ENCODE measurements at regions not wholly inside any gene's neighbourhood (a gene's known extent, or its start where the extent isn't known, plus 50 kb on each side); places are given as distances from the start of the nearest gene placed in this dataset.
"Not testable (repeated sequence)": the region's sequence is repeated elsewhere in the genome, so short reads cannot be mapped to it uniquely, and the experiment has no call there.

DNA sequence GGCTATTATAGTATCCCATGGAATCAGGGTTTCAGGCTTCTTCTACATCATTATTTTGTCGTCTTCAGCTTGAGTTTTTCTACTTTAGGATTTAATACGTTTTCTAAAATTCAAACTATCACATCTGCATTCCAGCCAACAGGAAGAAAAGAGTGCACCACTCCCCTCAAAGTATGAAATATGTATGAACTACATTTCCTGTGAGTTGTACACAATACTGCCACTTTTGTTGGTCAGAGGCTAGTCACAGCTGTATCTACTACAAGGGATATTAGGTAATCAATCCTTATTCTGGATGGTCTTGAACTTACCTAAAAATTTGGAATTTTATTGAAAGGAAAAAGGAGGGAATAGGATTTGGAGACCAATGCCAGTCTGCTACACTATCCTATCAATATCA, 235.6 kb upstream of the TBX18 start:
- POLR2A ChIA-PET: no interaction called here
- 100% methylated on average over 1 of the region's 2 CpGs for WGBS (ENCODE audit: insufficient coverage)
- CTCF ChIA-PET: no interaction called here

DNA sequence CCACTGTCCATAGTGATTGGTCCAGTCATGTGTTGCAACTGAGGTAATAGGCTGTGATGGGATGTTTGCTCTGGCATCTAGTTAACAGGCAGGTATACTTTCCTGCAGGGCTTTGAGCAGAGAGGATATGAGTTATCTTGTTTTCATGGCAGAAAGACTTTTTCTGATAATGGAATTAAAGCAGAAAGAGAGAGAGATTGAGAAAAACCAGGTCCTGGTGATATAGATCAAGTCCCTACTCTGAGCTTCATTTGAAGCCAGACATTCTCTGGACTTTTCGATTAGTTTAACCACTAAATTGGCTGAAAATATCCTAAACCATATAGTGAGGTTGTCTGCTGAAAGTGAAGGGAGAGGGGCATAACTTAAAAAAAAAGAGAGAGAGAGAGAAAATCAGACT, 233.8 kb upstream of the TBX18 start:
- no peak overlapping the region for H3K27ac ChIP-seq (ENCODE audit: insufficient read depth in 1 of 2, low read depth in 1 of 2, low read length in 2 of 2, poor library complexity in 1 of 2, severe bottlenecking in 2 of 2)
- CTCF ChIA-PET: no interaction called here
- no peaks in the 10 kb centered on the region for H3K27me3 ChIP-seq (replicated peaks in 2 of 5; ENCODE audit: control insufficient read depth in 4 of 5, insufficient read depth in 5 of 5, low read length in 4 of 5)
- H3K9me3 ChIP-seq (ENCODE audit: control extremely low read depth in 1 of 5, control insufficient read depth in 4 of 5, insufficient read depth in 2 of 5, low read depth in 1 of 5, low read length in 4 of 5): no peaks in the 10 kb centered on the region
- H3K4me3 ChIP-seq (ENCODE audit: control insufficient read depth in 1 of 7, extremely low read depth in 1 of 7, insufficient read depth in 4 of 7, low read depth in 2 of 7, low read length in 6 of 7): no peak overlapping the region
- no peaks in the 10 kb centered on the region for H3K36me3 ChIP-seq (ENCODE audit: control insufficient read depth in 4 of 4, insufficient read depth in 4 of 4, low read length in 3 of 4)
- no peaks in the 10 kb centered on the region for H3K4me1 ChIP-seq (ENCODE audit: control extremely low read depth in 1 of 4, control insufficient read depth in 4 of 4, insufficient read depth in 4 of 4, low read length in 3 of 4)
- WGBS (ENCODE audit: insufficient coverage): no CpG with 5 or more reads among the region's 1 CpG
- POLR2A ChIA-PET: no interaction called here
- DNase-seq: no peak

More for the DNA sequence above, 235.6 kb upstream of the TBX18 start:
- Histone ChIP-seq H3K4me1 (ENCODE audit: control extremely low read depth in 1 of 4, control insufficient read depth in 4 of 4, insufficient read depth in 4 of 4, low read length in 3 of 4) (no peaks in the 10 kb centered on the region), H3K36me3 (ENCODE audit: control insufficient read depth in 4 of 4, insufficient read depth in 4 of 4, low read length in 3 of 4) (no peaks in the 10 kb centered on the region), H3K9me3 (ENCODE audit: control extremely low read depth in 1 of 5, control insufficient read depth in 4 of 5, insufficient read depth in 2 of 5, low read depth in 1 of 5, low read length in 4 of 5) (no peaks in the 10 kb centered on the region), H3K4me3 (ENCODE audit: control insufficient read depth in 1 of 7, extremely low read depth in 1 of 7, insufficient read depth in 4 of 7, low read depth in 2 of 7, low read length in 6 of 7) (no peak overlapping the region), H3K27ac (ENCODE audit: insufficient read depth in 1 of 2, low read depth in 1 of 2, low read length in 2 of 2, poor library complexity in 1 of 2, severe bottlenecking in 2 of 2) (no peak overlapping the region), H3K27me3 (replicated peaks in 2 of 5; ENCODE audit: control insufficient read depth in 4 of 5, insufficient read depth in 5 of 5, low read length in 4 of 5) (no peaks in the 10 kb centered on the region)
- no peak for DNase-seq

DNA sequence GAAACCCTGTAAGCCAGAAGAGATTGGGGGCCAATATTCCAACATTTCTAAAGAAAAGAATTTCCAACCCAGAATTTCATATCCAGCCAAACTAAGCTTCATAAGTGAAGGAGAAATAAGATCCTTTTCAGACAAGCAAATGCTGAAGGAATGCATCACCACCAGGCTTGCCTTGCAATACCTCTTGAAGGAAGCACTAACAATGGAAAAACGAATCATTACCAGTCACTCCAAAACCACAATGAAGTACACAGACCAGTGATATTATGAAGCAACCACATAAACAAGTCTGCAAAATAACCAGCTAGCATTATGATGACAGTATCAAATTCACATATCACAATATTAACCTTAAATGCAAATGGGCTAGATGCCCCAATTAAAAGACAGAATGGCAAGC, 224.4 kb upstream of the TBX18 start:
- DNase-seq; H3K27me3 ChIP-seq (replicated peaks in 2 of 5; ENCODE audit: control insufficient read depth in 4 of 5, insufficient read depth in 5 of 5, low read length in 4 of 5); CTCF ChIA-PET; POLR2A ChIA-PET; H3K9me3 ChIP-seq (ENCODE audit: control extremely low read depth in 1 of 5, control insufficient read depth in 4 of 5, insufficient read depth in 2 of 5, low read depth in 1 of 5, low read length in 4 of 5); H3K4me3 ChIP-seq (ENCODE audit: control insufficient read depth in 1 of 7, extremely low read depth in 1 of 7, insufficient read depth in 4 of 7, low read depth in 2 of 7, low read length in 6 of 7); H3K4me1 ChIP-seq (ENCODE audit: control extremely low read depth in 1 of 4, control insufficient read depth in 4 of 4, insufficient read depth in 4 of 4, low read length in 3 of 4); H3K27ac ChIP-seq (ENCODE audit: insufficient read depth in 1 of 2, low read depth in 1 of 2, low read length in 2 of 2, poor library complexity in 1 of 2, severe bottlenecking in 2 of 2); H3K36me3 ChIP-seq (ENCODE audit: control insufficient read depth in 4 of 4, insufficient read depth in 4 of 4, low read length in 3 of 4): not testable (repeated sequence)
- WGBS (ENCODE audit: insufficient coverage): 80% methylated on average over 1 of the region's 1 CpG

GRCh38 chr6:84985490-84985889, 221.1 kb upstream of the TBX18 start:
- CTCF ChIA-PET: not testable (repeated sequence)

GRCh38 chr6:84979541-84979940, 215.1 kb upstream of the TBX18 start:
- H3K4me1 ChIP-seq (ENCODE audit: control extremely low read depth in 1 of 4, control insufficient read depth in 4 of 4, insufficient read depth in 4 of 4, low read length in 3 of 4): no peaks in the 10 kb centered on the region
- no peaks in the 10 kb centered on the region for H3K27me3 ChIP-seq (replicated peaks in 2 of 5; ENCODE audit: control insufficient read depth in 4 of 5, insufficient read depth in 5 of 5, low read length in 4 of 5)
- no peaks in the 10 kb centered on the region for H3K9me3 ChIP-seq (ENCODE audit: control extremely low read depth in 1 of 5, control insufficient read depth in 4 of 5, insufficient read depth in 2 of 5, low read depth in 1 of 5, low read length in 4 of 5)
- ChIA-PET POLR2A (no interaction called here), CTCF (no interaction called here)
- no peak overlapping the region for H3K4me3 ChIP-seq (ENCODE audit: control insufficient read depth in 1 of 7, extremely low read depth in 1 of 7, insufficient read depth in 4 of 7, low read depth in 2 of 7, low read length in 6 of 7)
- no peaks in the 10 kb centered on the region for H3K36me3 ChIP-seq (ENCODE audit: control insufficient read depth in 4 of 4, insufficient read depth in 4 of 4, low read length in 3 of 4)
- DNase-seq: no peak
- H3K27ac ChIP-seq (ENCODE audit: insufficient read depth in 1 of 2, low read depth in 1 of 2, low read length in 2 of 2, poor library complexity in 1 of 2, severe bottlenecking in 2 of 2): no peak overlapping the region
- no CpG with 5 or more reads among the region's 1 CpG for WGBS (ENCODE audit: insufficient coverage)

More at GRCh38 chr6:84985490-84985889, 221.1 kb upstream of the TBX18 start:
- POLR2A ChIA-PET; H3K4me1 ChIP-seq (ENCODE audit: control extremely low read depth in 1 of 4, control insufficient read depth in 4 of 4, insufficient read depth in 4 of 4, low read length in 3 of 4); H3K27ac ChIP-seq (ENCODE audit: insufficient read depth in 1 of 2, low read depth in 1 of 2, low read length in 2 of 2, poor library complexity in 1 of 2, severe bottlenecking in 2 of 2); H3K4me3 ChIP-seq (ENCODE audit: control insufficient read depth in 1 of 7, extremely low read depth in 1 of 7, insufficient read depth in 4 of 7, low read depth in 2 of 7, low read length in 6 of 7); DNase-seq; H3K9me3 ChIP-seq (ENCODE audit: control extremely low read depth in 1 of 5, control insufficient read depth in 4 of 5, insufficient read depth in 2 of 5, low read depth in 1 of 5, low read length in 4 of 5); H3K27me3 ChIP-seq (replicated peaks in 2 of 5; ENCODE audit: control insufficient read depth in 4 of 5, insufficient read depth in 5 of 5, low read length in 4 of 5); H3K36me3 ChIP-seq (ENCODE audit: control insufficient read depth in 4 of 4, insufficient read depth in 4 of 4, low read length in 3 of 4): not testable (repeated sequence)
- no CpG with 5 or more reads among the region's 3 CpGs for WGBS (ENCODE audit: insufficient coverage)

- Histone ChIP-seq H3K36me3 (ENCODE audit: control insufficient read depth in 4 of 4, insufficient read depth in 4 of 4, low read length in 3 of 4) (no peaks in the 10 kb centered on the region), H3K27ac (ENCODE audit: insufficient read depth in 1 of 2, low read depth in 1 of 2, low read length in 2 of 2, poor library complexity in 1 of 2, severe bottlenecking in 2 of 2) (no peak overlapping the region), H3K4me1 (ENCODE audit: control extremely low read depth in 1 of 4, control insufficient read depth in 4 of 4, insufficient read depth in 4 of 4, low read length in 3 of 4) (no peaks in the 10 kb centered on the region), H3K4me3 (ENCODE audit: control insufficient read depth in 1 of 7, extremely low read depth in 1 of 7, insufficient read depth in 4 of 7, low read depth in 2 of 7, low read length in 6 of 7) (no peak overlapping the region), H3K9me3 (ENCODE audit: control extremely low read depth in 1 of 5, control insufficient read depth in 4 of 5, insufficient read depth in 2 of 5, low read depth in 1 of 5, low read length in 4 of 5) (no peaks in the 10 kb centered on the region), H3K27me3 (replicated peaks in 2 of 5; ENCODE audit: control insufficient read depth in 4 of 5, insufficient read depth in 5 of 5, low read length in 4 of 5) (no peaks in the 10 kb centered on the region)
- WGBS (ENCODE audit: insufficient coverage): 80% methylated on average over 1 of the region's 1 CpG
- POLR2A ChIA-PET: no interaction called here
- CTCF ChIA-PET: no interaction called here
- no peak for DNase-seq
Measured at GRCh38 chr6:84977363-84977705, 212.9 kb upstream of the TBX18 start.

DNA sequence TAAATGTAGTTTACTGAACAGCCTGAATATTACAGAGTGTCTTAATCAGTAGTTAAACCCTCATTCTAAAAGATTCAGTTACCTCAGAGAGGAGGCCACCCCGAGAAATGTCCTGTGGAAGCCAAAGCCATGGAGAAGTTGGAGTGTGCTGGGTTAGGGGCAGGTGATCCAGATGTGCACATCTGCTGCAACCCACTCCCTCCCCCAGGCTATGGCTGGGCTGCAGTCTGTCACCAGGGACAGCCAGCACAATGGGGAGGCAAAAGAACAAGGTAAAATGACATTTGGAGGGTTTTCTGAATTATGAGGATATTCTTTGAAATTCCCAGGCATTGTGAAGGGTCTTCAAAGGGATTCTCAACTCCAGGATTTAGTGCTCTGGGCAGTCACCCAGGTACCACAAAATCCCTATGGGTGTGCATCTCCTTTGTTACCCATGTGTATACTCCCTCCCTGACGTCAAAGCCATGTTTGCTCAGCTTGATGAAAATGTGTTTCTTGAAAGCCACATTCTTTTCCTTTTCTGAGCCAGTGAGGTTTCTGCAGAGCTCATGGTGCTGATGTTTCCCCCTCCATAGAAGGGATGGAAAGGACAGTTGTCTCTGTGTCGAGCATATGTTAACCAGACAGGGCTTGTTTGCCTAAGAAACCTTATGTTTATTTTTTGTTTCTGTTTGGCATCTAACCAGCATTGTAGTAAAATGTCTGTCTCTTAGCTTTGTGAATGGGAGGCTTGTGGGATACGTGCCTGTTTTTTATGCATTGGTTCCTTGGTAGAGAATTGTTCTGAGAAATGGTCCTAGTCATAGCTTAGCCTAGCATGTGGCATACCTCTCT, 212.3 kb upstream of the TBX18 start:
- no peak overlapping the region for H3K27ac ChIP-seq (ENCODE audit: insufficient read depth in 1 of 2, low read depth in 1 of 2, low read length in 2 of 2, poor library complexity in 1 of 2, severe bottlenecking in 2 of 2)
- POLR2A ChIA-PET: no interaction called here
- 83% methylated on average over 2 of the region's 4 CpGs for WGBS (ENCODE audit: insufficient coverage)

More for the DNA sequence above, 212.3 kb upstream of the TBX18 start:
- Histone ChIP-seq H3K36me3 (ENCODE audit: control insufficient read depth in 4 of 4, insufficient read depth in 4 of 4, low read length in 3 of 4) (no peaks in the 10 kb centered on the region), H3K27me3 (replicated peaks in 2 of 5; ENCODE audit: control insufficient read depth in 4 of 5, insufficient read depth in 5 of 5, low read length in 4 of 5) (no peaks in the 10 kb centered on the region), H3K4me1 (ENCODE audit: control extremely low read depth in 1 of 4, control insufficient read depth in 4 of 4, insufficient read depth in 4 of 4, low read length in 3 of 4) (no peaks in the 10 kb centered on the region), H3K4me3 (ENCODE audit: control insufficient read depth in 1 of 7, extremely low read depth in 1 of 7, insufficient read depth in 4 of 7, low read depth in 2 of 7, low read length in 6 of 7) (no peak overlapping the region), H3K9me3 (ENCODE audit: control extremely low read depth in 1 of 5, control insufficient read depth in 4 of 5, insufficient read depth in 2 of 5, low read depth in 1 of 5, low read length in 4 of 5) (no peaks in the 10 kb centered on the region)
- no peak for DNase-seq
- CTCF ChIA-PET: no interaction called here

All from common myeloid progenitor, CD34-positive (primary cell).